Vagina (tissue), 2 donors: ENCODE measurements at regions not wholly inside any gene's neighbourhood (a gene's known extent, or its start where the extent isn't known, plus 50 kb on each side); places are given as distances from the start of the nearest gene placed in this dataset.

Source experiments
- POLR2A ChIP-seq, 2 donors: fragments of 450-650 bp; IDR thresholded peaks; one replicate each; pipeline ENCODE4 v1.6.1; 2017; ENCODE audit warnings: antibody characterized with exemption in 2 of 2, mild to moderate bottlenecking in 2 of 2, moderate library complexity in 2 of 2
- POLR2AphosphoS5 ChIP-seq, 2 donors: sonication (generic); formaldehyde crosslinking; IDR thresholded peaks; one replicate each; pipeline ENCODE4 v1.9.0; 2017; ENCODE audit warnings: antibody characterized with exemption in 2 of 2, mild to moderate bottlenecking in 2 of 2, low read depth in 1 of 2; ENCODE audit not compliant: insufficient read depth in 1 of 2
- TF ChIP-seq, protein P1 (sequence below), 3 experiments: fragments of 450-650 bp in 2 of 3; fragments of 200-600 bp in 1 of 3; sonication (generic) in 1 of 3; IDR thresholded peaks; one replicate each; pipeline ENCODE4 v1.5.1; 2017 to 2019; ENCODE audit warnings: antibody characterized with exemption in 3 of 3, mild to moderate bottlenecking in 2 of 3, moderate library complexity in 2 of 3

DNA sequence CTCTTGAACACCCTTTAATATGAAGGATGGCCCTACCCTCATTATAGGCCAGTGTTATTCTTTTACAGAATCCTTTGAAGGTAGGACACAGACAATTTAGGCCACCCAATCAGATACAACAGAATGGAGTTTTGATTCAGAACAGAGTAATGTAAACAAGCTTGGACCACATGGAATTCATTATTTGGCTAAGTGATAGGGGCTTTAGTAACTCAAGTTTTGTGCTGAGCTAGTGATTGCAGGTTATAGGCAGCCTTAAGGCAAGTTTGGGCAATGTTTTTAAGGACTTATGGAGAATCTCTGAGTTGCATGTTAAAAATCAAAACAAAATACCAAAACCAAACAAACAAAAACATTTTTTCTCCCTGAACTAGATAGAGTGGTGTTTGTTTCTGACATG lies 312.1 kb upstream of the ROBO1 start:
- no peak for TF ChIP-seq POLR2A (IDR thresholded peaks at IDR 0.05)
- TF ChIP-seq, protein P1, sequence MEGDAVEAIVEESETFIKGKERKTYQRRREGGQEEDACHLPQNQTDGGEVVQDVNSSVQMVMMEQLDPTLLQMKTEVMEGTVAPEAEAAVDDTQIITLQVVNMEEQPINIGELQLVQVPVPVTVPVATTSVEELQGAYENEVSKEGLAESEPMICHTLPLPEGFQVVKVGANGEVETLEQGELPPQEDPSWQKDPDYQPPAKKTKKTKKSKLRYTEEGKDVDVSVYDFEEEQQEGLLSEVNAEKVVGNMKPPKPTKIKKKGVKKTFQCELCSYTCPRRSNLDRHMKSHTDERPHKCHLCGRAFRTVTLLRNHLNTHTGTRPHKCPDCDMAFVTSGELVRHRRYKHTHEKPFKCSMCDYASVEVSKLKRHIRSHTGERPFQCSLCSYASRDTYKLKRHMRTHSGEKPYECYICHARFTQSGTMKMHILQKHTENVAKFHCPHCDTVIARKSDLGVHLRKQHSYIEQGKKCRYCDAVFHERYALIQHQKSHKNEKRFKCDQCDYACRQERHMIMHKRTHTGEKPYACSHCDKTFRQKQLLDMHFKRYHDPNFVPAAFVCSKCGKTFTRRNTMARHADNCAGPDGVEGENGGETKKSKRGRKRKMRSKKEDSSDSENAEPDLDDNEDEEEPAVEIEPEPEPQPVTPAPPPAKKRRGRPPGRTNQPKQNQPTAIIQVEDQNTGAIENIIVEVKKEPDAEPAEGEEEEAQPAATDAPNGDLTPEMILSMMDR (IDR thresholded peaks at IDR 0.05): no peak
- TF ChIP-seq POLR2AphosphoS5 (IDR thresholded peaks at IDR 0.05; ENCODE audit: insufficient read depth in 1 of 2, low read depth in 1 of 2): no peak
